Naive thymus-derived CD4-positive, alpha-beta T cell (primary cell): ENCODE measurements at regions not wholly inside any gene's neighbourhood (a gene's known extent, or its start where the extent isn't known, plus 50 kb on each side); places are given as distances from the start of the nearest gene placed in this dataset.
A peak's percentile ranks its signal among the peaks of the same experiment; 100 is the strongest.

ENCODE experiments used
- ATAC-seq: fragments of 150-1000 bp; cut with Tn5 transposase; 2 replicates; pipeline ENCODE4 v1.10.0; 2021; ENCODE audit warnings: mild to moderate bottlenecking, moderate library complexity
- CTCF ChIA-PET: fragments of 350-600 bp; sonication (Branson Sonifier 250); formaldehyde crosslinking; loops from one replicate; lab custom pipeline; 2021; ENCODE audit warnings: antibody characterized with exemption; lab: Charles Lee
- POLR2A ChIA-PET: fragments of 350-600 bp; sonication (Branson Sonifier 250); formaldehyde crosslinking; loops from one replicate; lab custom pipeline; 2021; ENCODE audit warnings: antibody characterized with exemption, inconsistent platforms; lab: Charles Lee
- DNase-seq, 9 donors: peaks; one replicate each; pipeline versions ENCODE4 v3.0.0 to v3.0.0-alpha.2; 2020 to 2022; ENCODE audit warnings: mixed read lengths in 1 of 9
- H3K27ac ChIP-seq: one replicate; pipeline ENCODE4 v1.7.0; 2013; ENCODE audit warnings: mild to moderate bottlenecking, low read depth, low read length, moderate library complexity
- H3K27me3 ChIP-seq, 2 donors: one replicate each; pipeline ENCODE4 v1.7.0; 2013; ENCODE audit warnings: low read length in 2 of 2, mild to moderate bottlenecking in 2 of 2, moderate library complexity in 2 of 2; ENCODE audit not compliant: control insufficient read depth in 2 of 2, insufficient read depth in 2 of 2
- H3K36me3 ChIP-seq, 3 experiments: 1 replicate in 2 of 3; 2 replicates in 1 of 3; pipeline ENCODE4 v1.7.0; 2013; ENCODE audit warnings: low read length in 3 of 3, mild to moderate bottlenecking in 3 of 3, moderate library complexity in 1 of 3; ENCODE audit not compliant: insufficient read depth in 3 of 3, control insufficient read depth in 2 of 3
- H3K4me1 ChIP-seq, 2 donors: one replicate each; pipeline ENCODE4 v1.7.0; 2013; ENCODE audit warnings: low read length in 2 of 2, mild to moderate bottlenecking in 2 of 2, moderate library complexity in 1 of 2; ENCODE audit not compliant: control insufficient read depth in 2 of 2, insufficient read depth in 2 of 2
- H3K4me3 ChIP-seq: 2 replicates; pipeline ENCODE4 v1.7.0; 2013; ENCODE audit warnings: mild to moderate bottlenecking, low read length
- H3K9me3 ChIP-seq, 3 experiments: 1 replicate in 2 of 3; 2 replicates in 1 of 3; pipeline ENCODE4 v1.7.0; 2013; ENCODE audit warnings: low read length in 3 of 3; ENCODE audit not compliant: control insufficient read depth in 2 of 3
- H3K27ac Mint-ChIP-seq, 9 donors: one replicate each; pipeline ENCODE4 v1.8.0; 2020 to 2022; ENCODE audit warnings: mixed read lengths in 9 of 9, mild to moderate bottlenecking in 8 of 9, moderate library complexity in 5 of 9, inconsistent platforms in 2 of 9
- H3K27me3 Mint-ChIP-seq, 5 donors: one replicate each; pipeline ENCODE4 v1.8.0; 2021 to 2022; ENCODE audit warnings: mixed read lengths in 5 of 5, mild to moderate bottlenecking in 1 of 5
- H3K36me3 Mint-ChIP-seq, 5 donors: one replicate each; pipeline ENCODE4 v1.8.0; 2020 to 2022; ENCODE audit warnings: mixed read lengths in 5 of 5, mild to moderate bottlenecking in 3 of 5, inconsistent platforms in 1 of 5
- H3K4me1 Mint-ChIP-seq, 7 donors: one replicate each; pipeline ENCODE4 v1.8.0; 2020 to 2022; ENCODE audit warnings: mixed read lengths in 7 of 7, mild to moderate bottlenecking in 3 of 7, inconsistent platforms in 1 of 7
- H3K4me3 Mint-ChIP-seq, 10 donors: one replicate each; pipeline ENCODE4 v1.8.0; 2020 to 2022; ENCODE audit warnings: mild to moderate bottlenecking in 10 of 10, mixed read lengths in 10 of 10, moderate library complexity in 6 of 10, inconsistent platforms in 2 of 10
- H3K9me3 Mint-ChIP-seq, 11 donors: one replicate each; pipeline ENCODE4 v1.8.0; 2020 to 2022; ENCODE audit warnings: mixed read lengths in 11 of 11, mild to moderate bottlenecking in 4 of 11, inconsistent platforms in 1 of 11, moderate library complexity in 1 of 11
- intact Hi-C, 2 donors: fragments of 100-400 bp; cut with micrococcal nuclease; formaldehyde crosslinking; loops; one replicate each; pipeline ENCODE4 v1.15.1; 2023

GRCh38 chr15:20358779-20359414 lies 182.7 kb downstream of the GOLGA6L6 start:
- Mint-ChIP-seq H3K9me3 (no peaks in the 10 kb centered on the region), H3K27ac (no peak overlapping the region), H3K36me3 (no peaks in the 10 kb centered on the region), H3K4me1 (peaks cover 2 to 7% (median 5%) of the 10 kb centered on the region in 7 donors), H3K27me3 (peaks cover 0 to 4% (median 0%) of the 10 kb centered on the region in 5 donors), H3K4me3 (no peak overlapping the region)
- CTCF ChIA-PET, result interaction anchor here (1.3 to 6.1 kb wide), 2 partner anchors 1864 to 1869 kb away, joined by 3 to 81 read pairs; no protein-coding TSS in a partner anchor
- Histone ChIP-seq H3K27ac (no peak overlapping the region), H3K4me1 (peaks cover 8 to 12% of the 10 kb centered on the region in 2 donors), H3K9me3 (no peaks in the 10 kb centered on the region), H3K4me3 (no peak overlapping the region), H3K27me3 (no peaks in the 10 kb centered on the region), H3K36me3 (no peaks in the 10 kb centered on the region)
- POLR2A ChIA-PET, result no interaction called here
- ATAC-seq (no peak), DNase-seq (no peak)
- intact Hi-C loops, result no loop called here

- ChIA-PET POLR2A (interaction anchor here (1.0 kb wide), 1 partner anchor 1863 kb away, joined by 3 read pairs; no protein-coding TSS in a partner anchor), CTCF (interaction anchor here (1.3 to 6.1 kb wide), 2 partner anchors 1865 to 1870 kb away, joined by 3 to 81 read pairs; no protein-coding TSS in a partner anchor)
- peak; percentile 2 for ATAC-seq
- Histone ChIP-seq H3K4me1 (peaks cover 8 to 19% of the 10 kb centered on the region in 2 donors), H3K27me3 (no peaks in the 10 kb centered on the region), H3K9me3 (no peaks in the 10 kb centered on the region), H3K36me3 (no peaks in the 10 kb centered on the region), H3K4me3 (no peak overlapping the region), H3K27ac (no peak overlapping the region)
- peaks cover 2 to 7% (median 5%) of the 10 kb centered on the region in 7 donors for H3K4me1 Mint-ChIP-seq
- intact Hi-C loops, result no loop called here
- no peak overlapping the region for H3K27ac Mint-ChIP-seq
- no peak overlapping the region for H3K4me3 Mint-ChIP-seq
- H3K9me3 Mint-ChIP-seq, result no peaks in the 10 kb centered on the region
- peaks cover 0 to 4% (median 0%) of the 10 kb centered on the region in 5 donors for H3K27me3 Mint-ChIP-seq
- peak in 2 of 9 donors; percentile 13 to 23 for DNase-seq
- no peaks in the 10 kb centered on the region for H3K36me3 Mint-ChIP-seq
These were observed 183.4 kb downstream of the GOLGA6L6 start for GRCh38 chr15:20358066-20358778.

DNA sequence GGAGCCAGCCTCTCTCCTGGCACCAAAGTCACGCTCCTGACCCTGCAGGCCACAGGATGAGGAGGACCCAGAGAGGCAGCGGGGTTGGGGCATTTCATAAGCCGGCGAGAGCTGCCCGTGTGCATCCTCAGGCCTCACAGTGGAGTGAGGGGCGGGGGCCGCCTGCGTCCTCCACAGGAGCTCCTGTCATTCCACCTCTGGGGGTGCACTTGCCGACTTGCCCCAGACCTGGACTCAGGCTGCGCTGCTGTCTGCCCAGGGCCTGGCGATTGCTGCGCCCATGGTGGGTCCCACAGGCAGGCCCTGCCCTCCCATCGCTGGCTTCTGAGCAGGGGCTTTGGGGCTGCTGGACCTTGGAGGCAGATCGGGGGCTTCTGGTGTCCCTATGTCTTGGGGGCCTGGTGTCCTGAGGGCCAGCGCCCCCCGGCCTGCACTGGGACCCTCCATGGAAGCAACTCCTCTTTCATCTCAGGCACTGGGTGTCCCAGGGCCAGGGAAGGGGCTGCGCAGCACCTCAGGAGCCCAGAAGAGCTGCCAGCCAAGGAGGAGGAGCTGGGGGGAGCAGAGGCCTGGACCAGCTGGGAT lies 184.0 kb downstream of the GOLGA6L6 start:
- ChIA-PET POLR2A (interaction anchor here (1.0 to 1.1 kb wide), 3 partner anchors 1864 to 1866 kb away, joined by 3 to 4 read pairs (median 3); no protein-coding TSS in a partner anchor), CTCF (interaction anchor here (1.3 to 6.1 kb wide), 2 partner anchors 1866 to 1870 kb away, joined by 3 to 81 read pairs; no protein-coding TSS in a partner anchor)
- Mint-ChIP-seq H3K27me3 (peaks cover 0 to 4% (median 0%) of the 10 kb centered on the region in 5 donors), H3K9me3 (no peaks in the 10 kb centered on the region), H3K27ac (no peak overlapping the region), H3K4me1 (peaks cover 2 to 7% (median 5%) of the 10 kb centered on the region in 7 donors), H3K36me3 (no peaks in the 10 kb centered on the region), H3K4me3 (no peak overlapping the region)
- H3K27me3 ChIP-seq, result no peaks in the 10 kb centered on the region
- no peak overlapping the region for H3K4me3 ChIP-seq
- H3K36me3 ChIP-seq, result no peaks in the 10 kb centered on the region
- no peaks in the 10 kb centered on the region for H3K9me3 ChIP-seq
- H3K27ac ChIP-seq, result no peak overlapping the region
- H3K4me1 ChIP-seq, result peaks cover 8 to 22% of the 10 kb centered on the region in 2 donors
- ATAC-seq (peak; percentile 5), DNase-seq (peak in 1 of 9 donors; percentile 23)
- intact Hi-C loops, result no loop called here

GRCh38 chr15:20356911-20357480 lies 184.6 kb downstream of the GOLGA6L6 start:
- POLR2A ChIA-PET, result interaction anchor here (1.0 to 1.1 kb wide), 3 partner anchors 1864 to 1866 kb away, joined by 3 to 4 read pairs (median 3); no protein-coding TSS in a partner anchor
- H3K4me1 ChIP-seq, result peaks cover 8 to 27% of the 10 kb centered on the region in 2 donors
- no peaks in the 10 kb centered on the region for H3K9me3 Mint-ChIP-seq
- peaks cover 2 to 7% (median 5%) of the 10 kb centered on the region in 7 donors for H3K4me1 Mint-ChIP-seq
- no peaks in the 10 kb centered on the region for H3K9me3 ChIP-seq
- H3K27ac ChIP-seq, result no peak overlapping the region
- H3K27ac Mint-ChIP-seq, result peak overlapping the region in 3 of 9 donors; percentile 25 to 78 (median 70)
- CTCF ChIA-PET, result interaction anchor here (6.1 kb wide), 1 partner anchor 1866 kb away, joined by 81 read pairs; no protein-coding TSS in a partner anchor
- ATAC-seq, result peak; percentile 4
- H3K27me3 ChIP-seq, result no peaks in the 10 kb centered on the region
- H3K27me3 Mint-ChIP-seq, result peaks cover 0 to 4% (median 0%) of the 10 kb centered on the region in 5 donors
- no peaks in the 10 kb centered on the region for H3K36me3 Mint-ChIP-seq
- H3K4me3 ChIP-seq, result no peak overlapping the region
- peak overlapping the region in 3 of 10 donors; percentile 35 to 61 (median 41) for H3K4me3 Mint-ChIP-seq
- DNase-seq, result peak in 2 of 9 donors; percentile 12 to 24
- H3K36me3 ChIP-seq, result no peaks in the 10 kb centered on the region
- intact Hi-C loops, result no loop called here

- intact Hi-C loops, result no loop called here
- no peak overlapping the region for H3K4me3 ChIP-seq
- H3K27ac ChIP-seq, result no peak overlapping the region
- Mint-ChIP-seq H3K9me3 (no peaks in the 10 kb centered on the region), H3K27ac (peak overlapping the region; percentile 18 to 92 (median 58)), H3K27me3 (peaks cover 0 to 4% (median 0%) of the 10 kb centered on the region in 5 donors), H3K4me3 (peak overlapping the region in 8 of 10 donors; percentile 23 to 71 (median 38)), H3K4me1 (peaks cover 2 to 7% (median 5%) of the 10 kb centered on the region in 7 donors), H3K36me3 (no peaks in the 10 kb centered on the region)
- CTCF ChIA-PET, result interaction anchor here (0.6 to 6.1 kb wide), 2 partner anchors 1867 to 1875 kb away, joined by 3 to 81 read pairs; no protein-coding TSS in a partner anchor
- ATAC-seq, result peak; percentile 69
- H3K4me1 ChIP-seq, result peaks cover 8 to 27% of the 10 kb centered on the region in 2 donors
- no peaks in the 10 kb centered on the region for H3K27me3 ChIP-seq
- H3K9me3 ChIP-seq, result no peaks in the 10 kb centered on the region
- no peaks in the 10 kb centered on the region for H3K36me3 ChIP-seq
- peak; percentile 61 to 92 (median 79) for DNase-seq
- POLR2A ChIA-PET, result interaction anchor here (1.0 to 1.1 kb wide), 2 partner anchors 1866 to 1867 kb away, joined by 3 to 4 read pairs; no protein-coding TSS in a partner anchor
These were observed 185.1 kb downstream of the GOLGA6L6 start for GRCh38 chr15:20356444-20356910.
